Kidney tubule cell (primary cell): ENCODE measurements at regions not wholly inside any gene's neighbourhood (a gene's known extent, or its start where the extent isn't known, plus 50 kb on each side); places are given as distances from the start of the nearest gene placed in this dataset.

ENCODE experiments used
- DNase-seq: peaks from one replicate; pipeline ENCODE4 v3.0.0-alpha.2; 2018; ENCODE audit warnings: low spot score

DNA sequence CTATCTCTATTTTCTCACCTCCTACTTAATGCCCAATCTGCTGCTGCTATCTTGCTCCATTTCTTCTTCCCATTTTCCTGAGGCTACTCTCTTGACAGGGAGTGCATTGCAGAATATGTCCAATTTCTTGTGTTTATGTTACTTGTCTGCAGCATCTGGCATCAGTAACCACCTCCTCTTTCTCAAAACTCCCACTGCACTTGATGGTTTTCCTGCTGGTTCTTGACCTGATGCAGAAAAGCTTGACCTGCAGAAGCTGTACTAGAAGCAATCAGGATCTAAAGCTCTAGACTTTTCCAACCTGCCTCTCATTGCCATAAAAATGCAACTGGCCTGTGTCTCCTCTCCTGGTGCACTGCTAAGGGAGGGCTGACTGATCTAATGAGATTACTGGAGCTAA lies 287.8 kb downstream of the ZEB1 start:
- DNase-seq = no peak

DNA sequence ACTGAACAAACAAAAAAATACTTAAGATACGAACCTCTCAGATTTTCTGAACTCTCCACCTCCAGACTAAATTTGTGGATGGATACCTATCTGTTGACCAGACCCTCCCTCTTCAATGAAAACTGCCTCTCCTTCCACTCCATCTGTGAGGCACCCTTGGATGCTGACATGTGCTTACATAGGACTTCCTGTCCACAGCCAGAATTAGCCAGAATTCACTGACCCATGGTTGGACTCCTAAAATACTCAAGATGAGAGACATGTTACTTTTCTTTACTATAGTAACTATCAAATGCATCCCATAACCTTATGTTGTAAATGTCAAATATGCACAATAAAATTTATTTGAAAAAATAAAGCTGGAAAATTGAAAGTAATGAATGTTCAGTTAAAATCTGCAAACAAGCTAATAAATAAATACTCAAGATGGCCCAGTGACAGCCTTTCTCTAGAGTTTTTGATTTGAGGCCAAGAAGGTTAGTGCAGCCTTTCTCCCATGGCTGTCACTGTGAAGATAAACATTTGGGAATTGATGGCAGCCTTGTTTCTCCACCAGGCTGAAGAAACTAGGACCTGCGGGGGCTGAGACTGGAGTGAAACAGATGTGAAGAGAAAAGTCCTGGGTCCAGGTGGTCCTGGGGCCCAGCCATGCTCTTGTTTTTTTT lies 287.0 kb downstream of the ZEB1 start:
- DNase-seq = no peak

- no peak for DNase-seq
Measured at GRCh38 chr10:31605426-31605825, 286.4 kb downstream of the ZEB1 start.

- DNase-seq = no peak
Measured at GRCh38 chr10:31604646-31605170, 285.7 kb downstream of the ZEB1 start.

DNA sequence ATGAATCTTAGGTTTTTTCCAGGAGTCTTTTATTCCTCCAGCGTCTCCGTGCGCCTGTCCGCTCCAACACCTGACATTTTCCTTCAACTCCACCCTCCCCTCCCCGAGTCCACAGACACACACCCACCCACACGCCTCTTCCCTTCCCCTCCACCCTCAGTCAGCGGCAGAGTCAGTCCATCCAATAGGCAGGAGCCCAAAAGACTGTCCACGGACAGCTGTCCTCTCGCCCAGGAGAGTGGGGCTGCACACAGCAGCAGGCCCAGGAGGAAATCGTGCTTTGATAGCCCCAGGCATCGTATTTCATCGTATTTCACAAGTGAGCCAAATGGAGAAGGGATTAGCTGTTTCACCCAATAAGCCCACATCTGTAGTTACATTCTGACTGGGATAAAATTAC lies 285.1 kb downstream of the ZEB1 start:
- DNase-seq = no peak

DNA sequence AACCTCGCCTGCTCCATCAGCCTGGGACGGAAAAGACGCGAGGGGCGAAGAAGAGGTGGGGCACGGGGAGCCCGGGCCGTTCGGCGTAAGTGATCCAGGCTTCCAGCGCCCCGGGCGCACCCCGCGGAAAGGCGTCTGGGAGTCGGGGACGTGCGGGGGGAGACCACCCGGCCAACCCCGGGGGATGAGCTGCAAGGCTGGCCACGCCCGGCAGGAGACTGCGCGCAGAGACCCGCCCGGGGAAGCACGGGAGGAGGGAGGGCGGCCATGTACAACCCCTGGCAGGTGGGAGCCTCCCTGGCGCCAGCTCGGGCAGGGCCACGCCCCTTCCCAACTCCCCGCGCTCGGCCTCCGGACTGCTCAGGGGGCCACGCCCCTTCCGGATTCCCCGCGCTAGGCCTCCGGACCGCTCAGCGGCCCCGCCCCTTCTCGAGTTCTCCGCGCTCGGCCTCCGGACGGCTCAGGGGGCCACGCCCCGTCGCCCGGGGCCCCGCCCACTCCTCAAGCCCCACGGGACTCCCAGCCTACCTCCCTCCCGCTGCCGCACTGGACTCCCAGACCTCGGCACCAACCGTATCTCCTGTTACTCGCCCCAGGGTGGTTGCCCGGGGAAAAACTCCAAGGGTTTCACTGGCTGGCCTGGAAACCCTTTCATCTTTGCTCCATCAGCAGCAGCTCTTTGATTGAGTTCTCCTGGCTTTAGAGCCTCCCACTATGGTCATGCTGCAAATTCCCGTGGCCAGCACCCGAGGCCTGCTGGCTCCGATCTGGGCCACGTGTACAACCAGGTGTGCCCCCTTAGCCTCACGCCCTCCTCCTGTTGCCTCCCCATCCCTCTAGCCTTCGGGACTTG lies 284.4 kb downstream of the ZEB1 start:
- DNase-seq = peak; percentile 94

GRCh38 chr10:31602541-31603234 lies 283.7 kb downstream of the ZEB1 start:
- peak; percentile 56 for DNase-seq

DNA sequence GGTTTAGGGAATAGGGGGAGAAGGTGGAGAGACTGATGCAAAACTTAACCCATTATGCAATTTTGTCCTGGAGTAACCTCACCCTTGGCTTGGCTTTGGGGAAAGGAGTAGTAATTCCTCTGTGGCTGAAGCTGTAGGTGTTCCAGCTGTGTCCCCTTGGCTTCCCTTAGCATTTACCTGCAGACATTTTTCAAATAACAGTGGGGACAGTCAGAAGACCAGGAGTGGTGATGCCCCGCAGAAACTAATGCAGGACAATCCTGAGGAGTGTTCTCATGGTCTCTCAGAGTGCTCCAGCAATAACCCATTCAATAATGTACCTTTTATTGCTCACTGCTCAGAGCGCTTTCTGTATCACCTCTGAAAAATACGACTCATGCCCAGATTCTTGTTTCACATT lies 282.1 kb downstream of the ZEB1 start:
- DNase-seq = no peak

DNA sequence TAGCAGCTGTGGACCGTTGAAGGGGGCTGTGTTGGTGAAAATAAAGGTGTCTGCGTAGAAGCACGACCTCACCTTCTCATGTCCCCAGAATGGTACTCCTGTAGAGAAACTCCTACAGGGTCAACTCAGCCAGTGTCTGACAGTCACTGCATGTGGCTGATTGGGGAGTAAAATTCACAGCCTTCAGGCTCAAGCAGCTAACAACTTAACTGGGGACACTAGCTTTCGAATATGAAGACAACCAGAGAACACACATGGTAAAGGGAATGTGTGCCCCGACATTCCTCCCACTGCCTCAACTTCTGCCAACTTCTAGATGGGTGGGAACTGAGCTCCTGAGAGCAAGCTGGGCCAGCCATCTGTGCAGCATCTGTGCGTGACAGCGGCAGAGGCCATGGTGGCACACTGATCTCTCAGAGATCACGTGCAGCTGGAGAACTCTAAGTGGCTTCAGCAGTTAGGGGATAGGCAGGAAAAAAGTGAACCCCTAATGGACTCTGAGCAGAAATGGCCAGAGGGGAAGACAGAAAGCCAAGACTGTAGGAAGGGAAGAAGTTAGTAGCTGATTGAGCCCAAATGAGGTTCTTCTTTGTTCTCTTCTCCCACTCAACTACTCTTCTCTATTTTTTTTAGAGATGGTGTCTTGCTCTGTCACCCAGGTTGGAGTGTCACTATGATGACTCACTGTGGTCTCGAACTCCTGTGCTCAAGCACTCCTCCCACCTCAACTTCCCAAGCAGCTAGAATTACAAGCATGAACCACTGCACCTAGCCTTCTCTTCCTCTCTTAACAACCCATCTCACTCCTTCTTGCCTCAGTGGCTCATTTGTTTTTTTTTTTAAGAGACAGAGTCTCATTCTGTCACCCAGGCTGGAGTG lies 280.8 kb downstream of the ZEB1 start:
- DNase-seq = peak; percentile 25

DNA sequence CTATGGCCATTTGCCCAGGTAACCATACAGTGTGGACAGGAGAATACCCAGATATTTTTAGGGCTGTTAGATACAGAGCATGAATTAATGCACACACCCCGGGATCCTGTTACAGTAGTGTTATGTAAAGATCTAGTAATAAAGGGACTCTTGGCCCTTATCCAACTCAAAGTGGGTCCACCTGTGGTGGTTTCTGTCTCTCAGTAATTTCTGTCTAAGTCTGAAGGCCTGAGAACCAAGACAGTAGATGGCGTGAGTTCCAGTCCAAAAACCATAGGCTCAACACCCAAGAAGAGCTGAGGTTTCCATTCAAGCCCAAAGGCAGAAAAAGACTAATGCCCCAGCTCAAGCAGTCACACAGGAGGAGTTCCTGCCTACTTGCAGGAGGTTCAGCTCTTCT lies 277.7 kb downstream of the ZEB1 start:
- DNase-seq = no peak

GRCh38 chr10:31595992-31596391 lies 277.0 kb downstream of the ZEB1 start:
- no peak for DNase-seq

- no peak for DNase-seq
Measured at GRCh38 chr10:31594347-31594873, 275.4 kb downstream of the ZEB1 start.

GRCh38 chr10:31593124-31593523 lies 274.1 kb downstream of the ZEB1 start:
- no peak for DNase-seq

DNA sequence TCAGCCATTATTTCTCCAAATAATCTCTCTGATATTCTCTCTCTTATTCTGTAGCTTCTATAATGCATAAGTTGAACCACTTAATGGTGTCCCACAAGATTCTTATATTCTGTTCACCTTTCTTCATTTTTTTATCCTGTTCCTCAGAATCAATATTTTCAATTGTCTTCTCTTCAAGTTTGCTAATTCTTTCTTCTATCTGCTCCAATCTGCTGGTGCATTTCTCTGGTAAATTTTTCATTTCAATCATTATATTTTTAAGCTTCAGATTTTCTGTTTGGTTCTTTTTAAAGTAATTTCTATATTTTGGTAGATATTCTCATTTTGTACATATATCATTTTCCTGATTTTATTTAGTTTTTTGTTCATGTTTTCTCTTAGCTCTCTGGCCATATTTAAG lies 272.6 kb downstream of the ZEB1 start:
- no peak for DNase-seq

DNA sequence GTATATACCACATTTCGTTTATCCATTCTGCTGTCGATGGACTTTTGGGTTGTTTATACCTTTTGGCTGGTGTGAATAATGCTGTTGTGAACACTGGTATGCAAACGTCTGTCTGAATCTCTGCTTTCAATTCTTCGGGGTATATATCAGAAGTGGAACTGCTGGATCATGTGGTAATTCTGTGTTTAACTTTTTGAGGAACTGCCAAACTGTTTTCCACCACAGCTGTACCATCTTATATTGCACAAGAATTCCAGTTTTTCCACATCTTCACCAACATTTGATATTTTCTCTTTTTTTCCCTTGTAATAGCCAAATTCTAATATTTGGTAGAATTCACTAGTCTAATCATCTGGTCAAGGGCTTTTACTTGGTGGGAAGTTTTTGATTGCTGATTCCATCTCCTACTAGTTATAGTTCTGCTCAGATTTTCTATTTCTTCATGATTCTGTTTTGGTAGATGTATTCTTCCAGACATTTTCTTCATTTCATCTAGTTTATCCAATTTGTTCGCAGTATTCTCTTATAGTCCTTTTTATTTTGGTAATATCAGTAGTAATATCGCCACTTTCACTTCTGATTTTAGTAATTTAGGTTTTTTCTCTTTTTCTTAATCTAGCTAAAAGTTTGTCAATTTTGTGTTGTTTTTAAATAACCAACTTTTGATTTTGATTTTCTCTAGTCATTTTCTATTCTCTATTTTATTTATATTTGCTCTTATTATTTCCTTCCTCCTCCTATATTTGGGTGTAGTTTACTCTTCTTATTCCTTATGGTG lies 271.2 kb downstream of the ZEB1 start:
- no peak for DNase-seq

- no peak for DNase-seq
Measured at GRCh38 chr10:31587691-31588090, 268.7 kb downstream of the ZEB1 start.

DNA sequence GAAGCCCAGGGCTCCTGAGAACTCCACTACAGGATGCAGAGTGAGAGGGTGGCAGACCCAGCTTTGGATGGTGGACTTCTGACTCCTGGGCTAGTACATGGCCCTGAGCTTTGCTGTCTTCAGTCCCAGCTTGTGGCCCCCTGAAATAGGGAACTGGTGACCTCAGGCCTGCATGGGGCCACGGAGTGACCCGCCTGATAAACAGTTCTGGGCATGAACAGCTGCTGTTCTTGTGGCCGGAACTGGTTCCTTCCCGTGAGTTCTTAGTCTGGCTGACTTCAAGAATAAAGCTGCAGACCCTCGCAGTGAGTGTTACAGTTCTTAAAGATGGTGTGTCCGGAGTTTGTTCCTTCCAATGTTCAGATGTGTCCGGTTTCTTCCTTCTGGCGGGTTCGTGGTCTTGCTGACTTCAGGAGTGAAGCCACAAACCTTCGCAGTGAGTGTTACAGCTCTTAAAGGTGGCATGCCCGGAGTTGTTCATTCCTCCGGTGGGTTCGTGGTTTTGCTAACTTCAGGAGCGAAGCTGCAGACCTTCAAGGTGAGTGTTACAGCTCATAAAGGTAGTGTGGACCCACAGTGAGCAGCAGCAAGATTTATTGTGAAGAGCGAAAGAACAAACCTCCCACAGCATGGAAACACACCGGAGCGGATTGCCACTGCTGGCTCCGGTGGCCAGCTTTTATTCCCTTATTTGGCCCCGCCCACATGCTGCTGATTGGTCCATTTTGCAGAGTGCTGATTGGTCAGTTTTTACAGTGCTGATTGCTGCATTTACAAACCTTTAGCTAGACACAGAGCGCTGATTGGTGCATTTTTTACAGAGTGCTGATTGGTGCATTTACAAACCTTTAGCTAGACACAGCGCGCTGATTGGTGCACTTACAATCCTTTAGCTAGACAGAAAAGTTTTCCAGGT lies 268.0 kb downstream of the ZEB1 start:
- no peak for DNase-seq

DNA sequence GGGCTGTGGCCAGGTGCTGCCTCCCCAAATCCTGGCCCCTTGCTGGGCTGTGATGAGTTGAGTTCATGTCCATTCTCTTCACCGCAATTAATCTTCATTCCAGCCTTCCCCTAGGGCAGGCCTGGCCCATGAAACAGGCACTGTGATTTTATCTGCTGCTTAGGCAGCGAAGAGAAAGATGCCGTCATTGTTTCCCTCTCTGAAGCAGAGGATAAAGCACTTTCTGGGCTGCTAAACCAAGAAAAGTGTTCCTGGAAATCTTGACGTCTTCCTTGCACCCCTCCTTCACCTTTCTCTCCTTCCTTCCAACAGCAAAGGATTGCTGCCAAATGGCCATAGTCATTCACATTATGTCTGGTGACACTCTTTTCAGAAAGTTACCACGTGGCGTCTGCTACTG lies 265.9 kb downstream of the ZEB1 start:
- DNase-seq = no peak

DNA sequence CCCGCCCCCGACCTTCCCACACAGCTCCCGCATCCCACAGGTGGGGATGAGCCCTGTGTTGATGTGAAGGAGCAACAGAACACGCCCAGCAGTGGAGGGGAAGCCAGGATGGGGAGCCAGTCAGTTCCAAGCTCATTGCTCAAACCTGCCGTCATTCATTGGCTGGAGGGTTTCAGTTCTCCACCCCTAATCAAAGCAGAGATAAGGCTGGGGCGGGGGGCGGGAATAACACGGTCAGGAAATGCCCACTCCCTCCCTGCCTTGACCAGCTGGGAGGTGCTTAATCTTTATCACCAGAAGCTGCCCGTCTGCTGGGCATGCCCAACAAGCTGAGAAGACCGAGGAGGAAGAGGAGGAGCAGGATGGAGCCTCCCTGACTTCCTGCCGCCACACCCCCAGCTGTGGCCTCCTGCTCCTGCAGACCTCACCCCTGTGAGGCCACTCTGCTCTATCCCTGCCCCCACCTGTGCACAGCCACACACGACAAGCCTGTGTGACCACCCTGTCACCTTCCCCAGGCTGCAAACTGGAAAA lies 265.1 kb downstream of the ZEB1 start:
- no peak for DNase-seq
